Muscle of back (tissue), 3 donors: ENCODE measurements at regions not wholly inside any gene's neighbourhood (a gene's known extent, or its start where the extent isn't known, plus 50 kb on each side); places are given as distances from the start of the nearest gene placed in this dataset.

Source experiments
- DNase-seq, 3 donors: peaks; one replicate each; pipeline versions ENCODE4 v3.0.0 to v3.0.0-alpha.2; 2013

DNA sequence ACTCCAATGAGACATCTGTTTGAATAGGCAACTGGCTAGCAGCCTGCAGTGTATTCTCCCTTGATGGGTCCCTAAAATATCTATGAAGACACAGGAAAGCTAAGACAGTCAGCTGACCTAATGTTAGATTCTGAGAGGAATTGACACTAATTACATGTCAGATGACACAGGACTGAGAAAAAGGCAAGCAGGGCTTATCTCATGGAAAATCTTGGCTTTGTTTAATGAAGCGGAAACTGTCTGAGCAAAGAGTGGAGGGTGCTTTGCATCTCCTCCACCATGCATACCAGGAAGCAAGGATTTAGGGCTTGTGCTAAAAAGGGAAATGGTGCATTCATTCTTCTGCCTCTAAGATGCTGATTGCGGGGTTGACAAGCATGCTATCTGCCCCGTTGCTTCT is 135.5 kb upstream of the GLI3 start:
- peak in 1 of 3 donors; percentile 39 for DNase-seq

DNA sequence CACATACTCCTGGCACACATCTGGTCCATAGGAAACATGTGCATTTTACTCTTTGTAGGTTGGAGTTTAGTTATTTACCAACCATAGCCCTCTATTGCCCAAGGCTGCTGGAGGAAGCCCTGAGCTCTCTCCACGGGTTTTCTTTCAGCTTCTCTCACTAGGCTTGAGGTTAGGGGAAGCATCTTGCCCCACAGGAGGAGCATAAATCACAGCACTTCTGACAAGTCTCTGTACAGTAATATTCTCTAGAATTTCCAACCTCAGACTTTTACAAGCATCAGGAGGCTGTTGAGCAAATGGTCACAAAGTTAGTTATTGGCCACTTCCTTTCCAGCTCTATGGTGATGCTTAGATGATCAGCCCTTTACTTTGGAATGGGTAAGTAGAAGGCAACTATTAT is 122.9 kb upstream of the GLI3 start:
- no peak for DNase-seq

DNA sequence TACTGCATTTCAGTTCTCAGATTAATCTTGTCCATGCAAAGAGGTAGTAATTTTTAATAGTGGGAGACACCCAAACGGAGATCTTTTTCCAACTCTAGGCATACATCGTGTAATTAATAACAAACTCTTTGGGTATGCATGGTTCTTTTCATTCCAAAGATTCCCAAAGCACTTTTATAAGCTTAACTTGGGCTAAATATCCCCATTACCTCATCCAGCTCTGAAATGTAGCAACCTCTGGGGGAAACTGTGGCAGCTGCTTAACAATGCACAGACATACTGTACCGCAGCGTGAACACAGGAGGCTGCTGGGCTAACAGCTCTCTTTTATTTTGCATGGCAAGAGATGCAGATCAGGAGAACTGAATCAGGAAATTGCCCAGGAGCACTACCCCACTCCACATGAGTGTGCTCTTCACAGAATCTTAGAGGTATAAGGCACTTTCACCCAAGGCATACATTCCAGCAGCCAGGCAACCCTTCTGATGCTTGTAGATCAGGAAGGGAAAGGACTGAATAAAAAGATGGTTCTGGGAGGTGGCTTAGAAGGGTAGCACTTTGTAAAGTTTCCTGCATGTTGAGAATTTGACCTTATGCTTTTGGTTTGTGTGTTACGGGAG is 114.4 kb upstream of the GLI3 start:
- DNase-seq = peak; percentile 60 to 86 (median 72)

DNA sequence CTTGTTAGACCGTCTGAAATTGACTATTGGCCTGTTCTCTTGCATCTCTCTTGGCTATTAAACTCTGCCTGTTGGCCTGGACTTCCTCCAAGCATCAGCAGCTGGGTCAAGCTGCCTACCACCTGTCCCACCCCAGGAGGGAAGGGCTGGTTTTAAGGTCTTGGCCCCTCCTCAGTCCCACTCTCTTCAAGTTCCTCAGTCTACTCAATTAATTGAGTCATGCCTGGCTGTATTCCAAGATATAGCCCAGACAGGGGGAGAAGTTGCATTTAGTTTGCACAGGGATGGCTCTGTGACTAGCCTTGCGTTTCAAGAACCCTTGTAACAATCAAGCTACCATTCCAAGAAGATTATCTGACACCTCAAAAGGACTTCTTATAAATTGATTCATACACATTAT is 113.8 kb upstream of the GLI3 start:
- DNase-seq = peak; percentile 68 to 88 (median 75)

DNA sequence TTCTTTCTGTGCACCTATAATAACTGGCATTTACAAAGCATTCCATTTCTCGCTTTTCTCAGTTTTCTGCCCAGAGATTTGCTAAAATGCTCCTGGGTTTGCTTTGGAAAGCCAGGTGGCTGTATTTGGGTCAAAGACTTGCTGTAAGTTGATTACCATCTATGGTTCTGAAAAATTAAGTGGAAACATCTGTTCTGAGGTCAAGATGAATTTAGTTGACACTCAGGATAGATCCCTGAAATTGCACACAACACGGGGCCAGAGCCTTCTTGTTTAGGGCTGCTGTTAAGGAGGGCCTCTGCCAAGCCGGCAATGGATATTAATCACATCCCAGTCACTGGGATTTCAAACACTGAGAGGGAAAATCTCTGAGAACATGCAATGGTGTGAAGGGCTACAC is 111.6 kb upstream of the GLI3 start:
- peak in 2 of 3 donors; percentile 60 to 77 for DNase-seq

DNA sequence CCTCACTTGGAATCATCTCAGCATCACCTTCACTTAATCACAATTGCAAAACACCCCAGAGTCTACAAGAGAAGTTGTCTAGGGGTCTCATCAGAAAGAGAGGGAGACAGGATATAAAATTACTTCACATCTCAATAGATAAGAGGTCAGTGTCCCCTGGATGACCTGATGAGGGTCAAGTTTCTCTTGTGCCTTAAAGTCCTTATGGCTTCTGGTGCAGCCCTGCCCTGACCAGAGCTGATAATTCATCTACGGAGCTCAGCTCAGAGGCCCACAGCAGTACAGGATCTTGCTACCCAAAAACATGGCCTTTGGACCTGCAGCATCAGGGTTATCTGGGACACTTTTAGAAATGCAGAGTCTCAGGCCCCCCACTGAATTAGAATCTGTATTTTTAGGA is 111.1 kb upstream of the GLI3 start:
- DNase-seq = no peak

DNA sequence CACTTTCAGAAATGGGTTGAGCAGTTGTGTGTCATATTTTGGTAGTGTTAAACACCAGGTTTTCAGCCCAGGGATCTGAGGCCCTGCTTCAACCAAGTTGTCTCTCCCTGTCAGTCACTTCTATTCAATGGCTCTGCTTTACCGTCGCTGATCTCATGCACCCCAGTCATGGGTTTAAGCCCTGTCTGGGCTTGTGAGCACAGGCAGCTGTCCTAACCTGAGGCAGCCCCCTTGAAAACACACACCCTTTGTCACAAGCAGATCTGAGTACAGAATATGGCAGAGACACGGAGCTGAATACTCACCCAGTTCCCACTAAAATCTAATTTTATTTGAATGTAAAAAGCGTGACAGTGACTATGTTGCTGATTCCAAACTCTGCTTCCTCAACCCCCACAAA is 110.6 kb upstream of the GLI3 start:
- DNase-seq = peak in 1 of 3 donors; percentile 32

DNA sequence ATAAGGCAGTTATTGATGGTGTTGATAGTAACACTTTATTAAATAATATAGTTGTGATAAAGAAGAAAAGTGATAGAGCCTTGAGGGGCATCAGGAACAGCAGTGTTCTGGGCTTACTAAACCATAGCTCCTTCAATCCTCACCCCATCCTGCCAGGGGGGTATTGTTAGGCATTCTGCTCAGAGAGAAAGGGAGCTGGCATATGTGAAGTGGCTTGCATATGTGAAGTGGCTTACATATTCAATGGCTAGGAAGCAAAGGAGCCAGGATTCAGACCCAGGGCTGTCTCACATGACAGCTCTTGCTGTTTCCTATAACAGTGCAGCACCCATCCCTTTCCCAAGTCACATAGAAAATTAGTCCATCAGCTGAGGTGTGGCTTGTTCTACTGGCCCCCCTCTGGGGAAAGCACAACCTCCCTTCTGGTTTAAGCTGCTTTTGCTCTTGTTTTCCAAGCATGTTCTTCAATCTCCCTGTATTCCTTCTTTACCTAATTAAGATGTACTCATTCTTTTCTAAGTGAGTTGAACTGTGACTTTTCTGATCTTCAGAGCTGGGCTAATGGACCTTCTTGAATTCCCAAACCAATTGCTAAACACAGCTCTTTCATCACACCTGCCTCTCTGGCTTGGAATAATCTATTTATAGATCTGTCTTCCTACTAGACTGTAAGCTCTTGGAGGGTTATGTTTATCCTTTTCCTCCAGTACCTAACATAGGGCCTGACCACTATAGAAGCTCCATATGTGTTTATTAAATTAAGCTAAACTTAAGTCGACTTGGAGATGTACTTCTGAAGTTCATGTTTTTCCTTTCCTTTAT is 108.7 kb upstream of the GLI3 start:
- DNase-seq = peak in 1 of 3 donors; percentile 4

DNA sequence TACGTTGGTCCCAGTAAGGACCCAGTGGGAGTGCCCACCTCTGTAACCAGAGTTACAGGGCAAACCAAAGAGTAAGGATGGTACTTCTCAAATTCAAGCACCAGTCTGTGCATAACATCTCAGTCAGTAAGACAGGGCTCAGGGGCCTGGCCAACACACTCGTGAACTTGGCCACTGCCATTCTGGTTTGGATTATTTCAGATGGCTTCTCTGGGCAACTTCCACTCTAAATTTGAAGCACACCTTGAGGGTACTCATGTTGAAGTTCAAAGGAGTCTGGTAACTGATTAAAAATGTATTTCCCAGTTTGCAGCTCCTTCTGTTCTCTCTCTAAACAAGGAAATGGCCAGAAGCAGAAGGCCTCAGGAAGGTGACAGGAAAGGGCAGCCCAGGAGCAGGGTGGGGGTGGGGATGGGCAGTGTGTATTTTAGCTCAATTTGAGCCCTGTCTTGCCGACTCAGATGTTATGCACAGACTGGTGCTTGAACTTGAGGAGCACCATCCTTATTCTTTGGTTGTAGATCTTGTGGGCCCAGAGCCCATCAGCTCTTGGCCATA is 107.3 kb upstream of the GLI3 start:
- no peak for DNase-seq

DNA sequence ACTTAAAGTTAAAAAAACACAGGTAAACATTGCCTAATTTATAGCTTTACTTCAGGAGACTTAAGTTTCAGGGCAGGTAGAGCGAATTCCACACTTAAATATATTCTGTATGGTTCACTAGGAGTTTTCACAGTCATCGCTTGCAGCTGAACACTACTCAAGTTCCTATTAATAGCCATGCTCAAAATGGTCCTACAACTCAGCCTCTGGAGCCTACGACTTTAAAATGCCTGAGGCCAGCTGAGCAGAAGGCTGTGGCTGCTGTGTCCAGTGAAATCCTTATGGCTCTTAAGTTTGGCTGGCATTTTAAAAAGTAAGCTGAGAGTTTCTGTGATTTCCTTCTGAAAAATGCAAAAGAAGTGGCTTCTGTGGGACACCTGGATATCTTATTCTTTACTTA is 105.4 kb upstream of the GLI3 start:
- DNase-seq = peak in 1 of 3 donors; percentile 21

DNA sequence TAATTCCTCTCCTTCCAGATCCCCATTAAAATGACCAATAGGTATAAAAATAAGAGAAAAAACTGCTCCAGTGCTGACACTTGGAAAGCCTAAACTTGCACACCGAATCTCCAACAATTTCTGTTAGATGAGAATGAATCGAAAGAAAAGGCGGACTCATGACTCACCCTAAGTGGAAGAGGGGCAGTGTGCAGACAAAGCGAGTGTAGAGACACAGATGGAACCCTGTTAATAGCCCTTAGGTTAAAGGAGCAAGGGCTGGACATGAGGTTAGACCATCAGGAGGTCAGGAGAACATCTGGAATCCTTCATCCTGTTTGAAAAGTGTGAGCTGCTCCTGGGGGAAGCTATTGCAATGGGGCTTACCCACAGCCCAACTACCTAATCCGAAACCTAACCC is 103.4 kb upstream of the GLI3 start:
- DNase-seq = peak in 1 of 3 donors; percentile 14

DNA sequence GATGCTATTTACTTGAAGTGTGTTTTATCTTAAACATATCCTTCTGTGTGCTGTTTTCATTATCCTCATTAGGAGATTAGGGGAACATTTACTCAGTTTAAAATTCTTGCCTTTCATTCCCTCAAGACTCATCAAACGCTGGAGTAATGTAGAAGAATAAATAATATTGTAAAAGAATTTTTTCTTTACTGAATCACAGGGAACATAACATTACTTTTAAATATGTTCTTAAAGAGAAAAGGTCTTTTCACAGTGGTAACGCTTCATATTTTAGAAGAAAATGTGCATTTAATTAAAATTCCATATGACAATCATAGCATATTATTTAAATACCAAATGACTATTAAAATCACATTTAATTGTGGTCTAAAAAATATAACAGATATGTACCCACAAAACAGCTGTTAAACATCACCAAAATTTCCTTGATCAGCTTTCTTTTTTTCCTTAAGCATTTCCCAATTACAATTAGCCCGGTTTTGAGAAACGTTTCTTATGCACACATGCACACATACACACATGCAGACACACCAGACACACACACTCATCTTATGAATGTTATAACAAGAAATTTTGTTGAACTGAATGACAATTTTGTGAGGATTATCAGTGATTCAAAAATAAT is 102.0 kb upstream of the GLI3 start:
- DNase-seq = no peak

DNA sequence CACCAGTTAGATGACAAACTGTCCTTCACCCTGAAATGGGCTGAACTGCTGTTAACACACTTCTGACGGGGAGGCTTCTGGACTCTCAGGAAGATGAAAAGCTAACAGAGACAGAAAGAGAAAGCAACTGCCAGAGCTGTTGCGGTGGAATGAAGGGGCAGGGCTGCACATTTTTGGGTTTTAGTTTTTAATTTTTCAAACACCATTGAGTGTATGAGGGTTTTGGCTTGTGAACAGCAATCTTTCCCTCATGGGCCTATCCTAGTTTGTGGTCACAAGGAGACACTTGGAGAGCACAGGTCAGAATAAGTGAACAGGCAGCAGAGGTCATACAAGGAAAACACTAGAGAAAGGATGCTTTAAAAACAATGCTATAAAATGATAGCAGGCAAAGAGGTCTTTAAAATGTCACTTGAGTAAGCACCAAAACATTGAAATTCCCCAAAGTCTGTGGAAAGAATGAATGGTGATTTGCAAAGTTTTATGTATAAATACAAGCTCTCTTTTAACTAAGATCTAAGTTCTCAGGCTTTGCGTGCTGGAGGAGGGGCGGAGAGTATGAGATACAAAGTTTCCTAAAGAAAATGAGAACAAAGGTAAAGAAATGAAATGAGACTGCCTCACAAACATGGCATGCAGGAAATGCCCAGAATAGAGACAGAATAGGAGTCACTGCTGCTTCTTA is 101.4 kb upstream of the GLI3 start:
- peak in 1 of 3 donors; percentile 47 for DNase-seq

DNA sequence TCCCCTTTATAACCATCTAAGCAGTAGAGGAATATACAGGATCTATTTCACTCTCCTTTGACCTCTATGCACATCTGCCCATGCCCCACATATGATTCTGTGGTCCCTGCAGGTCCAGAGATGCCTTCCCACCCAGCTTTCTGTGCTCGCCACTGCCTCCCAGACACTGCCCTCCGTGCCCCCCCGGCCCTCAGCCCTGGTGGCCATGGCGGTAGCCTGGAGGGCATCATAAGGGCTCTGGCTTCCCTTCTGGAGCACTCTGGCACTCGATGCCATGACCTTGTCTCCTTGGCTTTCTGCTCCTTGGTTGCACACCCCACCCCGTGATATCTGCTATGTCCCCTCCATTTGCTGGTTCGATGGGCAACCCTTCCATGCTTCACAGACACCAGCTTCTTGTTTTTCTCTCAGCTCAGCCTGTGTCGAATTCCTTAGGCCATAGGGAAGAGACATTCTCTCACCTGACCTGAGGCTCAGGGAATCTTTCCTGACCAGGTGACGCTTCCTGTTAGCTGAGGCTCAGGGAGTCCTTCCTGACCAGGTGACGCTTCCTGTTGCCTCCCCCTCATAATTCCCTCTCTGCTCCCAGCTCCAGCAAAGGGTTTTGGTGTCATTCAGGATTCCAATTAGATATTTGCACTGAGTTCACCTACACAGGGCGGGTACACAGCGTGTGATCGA is 100.4 kb upstream of the GLI3 start:
- no peak for DNase-seq

DNA sequence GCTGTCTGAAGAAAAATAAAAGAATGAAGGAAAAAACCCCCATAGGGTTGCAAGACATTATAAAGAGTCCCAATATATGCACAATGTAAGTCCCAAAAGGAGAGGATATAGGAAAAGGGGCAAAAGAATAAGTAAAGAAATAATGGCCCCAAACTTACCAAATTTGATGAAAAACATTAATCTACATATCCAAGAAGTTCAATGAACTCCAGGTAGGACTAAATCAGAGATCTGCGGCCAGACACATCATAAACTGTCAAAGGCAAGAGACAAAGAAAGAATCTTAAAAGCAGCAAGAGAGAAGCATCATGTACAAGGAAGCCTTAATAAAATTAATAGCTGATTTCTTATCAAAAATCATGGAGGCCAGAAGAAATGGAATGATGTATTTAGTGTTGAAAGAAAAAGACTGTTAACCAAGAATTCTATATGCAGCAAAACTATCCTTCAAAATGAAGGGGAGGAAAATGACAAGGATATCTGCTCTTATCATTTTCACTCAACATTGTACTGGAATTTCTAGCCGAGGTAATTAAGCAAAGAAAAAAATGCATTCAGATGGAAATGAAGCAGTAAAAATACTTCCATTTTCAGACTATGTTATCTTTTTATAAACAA is 95.7 kb upstream of the GLI3 start:
- DNase-seq = no peak

DNA sequence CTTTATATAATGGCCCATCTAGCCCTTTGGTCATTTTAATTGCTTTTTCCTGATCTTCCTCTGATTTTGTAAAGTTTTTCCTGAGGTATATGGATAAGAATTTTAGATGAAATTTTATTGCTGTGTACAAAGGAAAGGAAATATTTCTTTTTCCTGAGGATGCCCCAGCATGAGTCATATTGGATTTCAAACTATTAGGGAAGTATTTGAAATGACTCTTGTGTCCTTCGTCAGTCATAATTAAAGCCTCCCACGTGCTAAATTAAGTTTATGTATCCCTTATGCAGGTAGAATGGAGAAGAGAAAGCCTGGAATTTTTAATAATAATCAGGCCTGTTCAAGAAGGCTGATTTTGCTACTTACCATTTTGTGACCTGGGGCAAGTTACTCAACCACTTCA is 82.6 kb upstream of the GLI3 start:
- no peak for DNase-seq

DNA sequence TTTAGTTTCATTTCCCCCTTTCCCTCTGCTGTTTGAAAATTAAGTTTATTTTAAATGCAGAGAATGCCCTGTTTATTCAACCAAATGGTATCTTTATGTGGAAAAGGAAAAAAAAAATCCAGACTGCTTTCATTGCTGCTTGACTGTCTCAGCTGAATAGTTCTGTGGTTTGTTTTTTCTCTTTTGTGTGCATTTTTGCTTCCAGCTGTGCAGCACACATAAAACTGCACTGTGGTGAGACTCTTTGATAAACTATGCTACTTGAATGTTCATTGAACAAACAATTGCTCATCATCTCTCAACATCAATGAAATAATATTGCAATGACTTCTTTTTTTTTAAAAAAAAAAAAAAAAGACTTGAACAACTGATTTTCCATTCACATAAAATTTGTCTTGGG is 78.6 kb upstream of the GLI3 start:
- DNase-seq = peak in 1 of 3 donors; percentile 39

DNA sequence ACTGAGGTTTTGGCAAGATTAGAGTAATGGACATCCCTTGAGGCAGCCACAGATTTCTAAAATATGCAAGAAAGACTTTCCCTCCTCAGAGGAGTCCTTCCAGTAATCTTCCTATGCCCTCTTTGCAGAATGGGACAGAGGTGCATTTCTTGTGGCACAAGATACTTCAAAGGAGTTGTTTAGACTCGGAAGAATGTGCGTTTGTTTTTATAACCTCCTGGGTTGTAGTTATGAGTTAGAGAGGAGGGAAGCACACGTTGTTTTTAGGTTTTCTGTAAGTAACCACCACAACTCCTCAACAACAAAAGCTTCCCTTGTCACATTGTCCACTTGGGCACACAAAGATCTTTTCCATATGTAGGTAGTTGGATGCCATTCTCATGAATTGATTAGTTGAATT is 78.1 kb upstream of the GLI3 start:
- DNase-seq = no peak

DNA sequence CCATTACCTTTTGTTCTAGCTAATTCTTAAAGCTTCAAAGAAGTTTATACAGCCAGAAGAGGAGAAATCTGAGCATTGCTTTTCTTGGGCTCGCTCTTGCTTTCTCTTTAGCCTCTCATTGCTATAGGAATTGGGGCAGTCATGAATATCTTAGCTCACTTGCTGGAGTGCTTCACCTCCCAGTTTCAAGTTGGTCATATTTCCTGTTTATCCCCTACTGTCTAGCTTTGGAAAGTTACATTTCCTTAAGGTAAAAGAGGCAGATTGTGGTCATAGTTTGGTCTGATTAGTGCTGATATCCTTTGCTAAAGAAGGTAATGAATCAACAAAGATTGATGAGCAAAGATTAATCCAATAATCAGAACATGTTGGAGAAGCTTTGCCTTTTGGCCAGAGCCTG is 77.7 kb upstream of the GLI3 start:
- DNase-seq = no peak

DNA sequence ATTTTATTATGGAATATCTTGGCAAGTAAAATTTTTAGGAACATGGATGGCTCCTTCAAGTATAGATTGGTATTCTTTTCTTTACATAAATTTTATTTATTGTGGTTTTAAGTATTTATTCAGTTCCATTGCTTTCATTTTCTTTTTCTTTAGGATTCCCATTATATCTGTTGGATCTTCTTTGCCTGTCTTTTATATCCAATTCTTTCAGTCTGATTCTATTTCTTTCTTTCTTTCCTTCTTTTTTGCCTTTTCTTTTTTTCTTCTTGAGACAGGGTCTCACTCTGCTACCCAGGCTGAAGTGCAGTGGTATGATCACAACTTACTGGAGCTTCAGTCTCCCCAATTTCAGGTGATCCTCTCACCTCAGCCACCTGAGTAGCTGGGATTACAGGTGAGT is 74.2 kb upstream of the GLI3 start:
- no peak for DNase-seq

DNA sequence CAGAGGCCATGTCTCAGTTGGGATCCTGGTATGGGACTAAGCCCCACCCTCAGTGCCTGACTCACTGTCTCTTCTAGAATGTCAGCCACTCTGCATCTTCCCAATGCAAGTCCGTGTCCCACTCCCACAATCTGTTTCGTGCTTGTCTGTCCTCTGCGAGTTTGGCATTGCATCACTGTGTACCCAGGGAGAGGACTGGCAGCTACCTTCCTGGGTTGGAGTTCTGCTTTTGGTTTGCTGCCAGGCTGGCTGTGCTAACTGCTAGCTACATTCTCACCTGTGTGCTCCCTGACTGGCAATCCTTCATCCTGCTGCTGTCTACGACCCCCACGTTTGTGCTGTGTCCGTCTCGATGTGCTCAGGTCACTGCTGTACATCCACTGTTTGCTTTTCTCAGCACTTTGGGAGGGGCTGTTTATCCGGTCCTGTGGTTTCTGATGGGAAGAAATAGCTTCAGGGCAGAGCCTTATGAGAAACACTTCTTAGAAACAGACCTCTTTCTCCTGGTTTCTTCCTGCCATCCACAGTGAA is 56.0 kb upstream of the GLI3 start:
- DNase-seq = no peak
